Right lung (tissue), 2 donors: ENCODE measurements at regions not wholly inside any gene's neighbourhood (a gene's known extent, or its start where the extent isn't known, plus 50 kb on each side); places are given as distances from the start of the nearest gene placed in this dataset.

Source experiments
- DNase-seq, 2 donors: peaks; one replicate each; pipeline ENCODE4 v3.0.0-alpha.2; 2013

DNA sequence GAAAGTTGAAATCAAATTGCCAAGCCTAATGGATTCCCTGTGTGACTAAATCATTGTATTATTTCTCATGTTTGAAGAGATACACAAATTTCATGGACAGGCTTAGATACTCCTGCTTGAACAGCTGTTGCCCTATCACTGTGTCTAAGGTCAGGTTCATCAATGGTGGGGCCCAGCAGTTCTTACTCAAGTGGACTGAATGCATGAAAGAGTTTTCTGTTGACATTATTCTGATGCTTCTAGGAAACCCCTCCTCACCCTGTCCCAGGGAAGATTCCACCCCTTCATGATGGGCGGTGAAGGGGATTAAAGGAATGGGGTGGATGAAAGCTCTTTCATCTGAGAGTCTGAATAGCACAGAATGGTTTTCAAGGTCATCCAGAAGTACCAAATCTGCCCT lies 148.8 kb downstream of the INO80D start:
- DNase-seq, result no peak

DNA sequence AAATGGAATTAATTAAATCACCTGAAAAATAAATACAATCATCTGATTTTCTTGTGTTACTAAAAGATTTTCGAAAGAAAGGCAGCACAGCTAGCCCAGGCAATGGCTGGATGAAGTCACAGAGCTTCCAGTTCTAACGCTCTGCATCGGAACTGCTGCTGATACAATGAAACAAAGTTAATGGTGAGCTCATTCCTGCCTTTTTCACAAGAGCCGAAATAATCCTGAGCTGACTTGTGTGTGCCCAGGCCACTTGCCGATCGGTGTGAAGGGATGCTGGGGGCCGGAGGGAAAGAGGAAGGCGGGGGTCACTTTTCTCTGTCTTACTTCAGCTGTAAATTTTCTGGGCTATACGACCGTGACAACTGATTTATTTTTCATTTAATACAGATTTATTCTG lies 149.5 kb downstream of the INO80D start:
- DNase-seq, result no peak

DNA sequence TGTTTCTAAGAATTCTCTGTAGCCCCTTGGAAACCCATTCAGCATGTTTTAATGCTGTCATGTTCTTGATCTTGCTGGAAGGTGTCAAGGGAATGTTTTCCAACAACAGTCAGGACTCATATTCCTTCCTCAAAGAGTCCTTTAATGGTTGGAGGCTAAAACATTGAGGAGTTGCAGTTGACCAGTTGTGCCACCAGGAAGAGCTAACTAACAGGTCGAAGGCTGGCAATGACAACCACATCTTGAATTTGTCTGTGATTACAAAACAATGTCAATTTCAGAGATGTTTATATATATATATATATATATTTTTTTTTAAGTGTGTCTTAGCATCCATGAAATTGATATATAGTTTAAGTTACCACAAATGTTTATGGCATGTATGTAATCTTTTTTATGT lies 151.5 kb downstream of the INO80D start:
- no peak for DNase-seq

DNA sequence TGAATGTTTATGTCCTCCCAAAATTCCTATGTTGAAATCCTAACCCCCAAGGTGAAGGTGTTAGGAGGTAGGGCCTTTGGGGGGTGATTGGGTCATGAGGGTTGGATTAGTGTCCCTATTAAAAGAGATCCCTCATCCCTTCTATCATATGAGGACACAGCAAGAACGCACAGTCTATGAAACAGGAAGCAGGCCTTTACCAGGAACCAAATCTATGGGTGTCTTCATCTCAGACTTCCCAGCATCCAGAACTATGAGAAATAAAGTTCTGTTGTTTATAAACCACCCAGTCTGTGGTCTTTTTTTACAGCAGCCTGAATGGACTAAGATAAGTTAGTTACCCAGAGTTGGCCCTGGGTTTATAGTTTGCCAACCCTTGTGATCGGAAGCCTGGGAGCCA lies 153.1 kb downstream of the INO80D start:
- no peak for DNase-seq

DNA sequence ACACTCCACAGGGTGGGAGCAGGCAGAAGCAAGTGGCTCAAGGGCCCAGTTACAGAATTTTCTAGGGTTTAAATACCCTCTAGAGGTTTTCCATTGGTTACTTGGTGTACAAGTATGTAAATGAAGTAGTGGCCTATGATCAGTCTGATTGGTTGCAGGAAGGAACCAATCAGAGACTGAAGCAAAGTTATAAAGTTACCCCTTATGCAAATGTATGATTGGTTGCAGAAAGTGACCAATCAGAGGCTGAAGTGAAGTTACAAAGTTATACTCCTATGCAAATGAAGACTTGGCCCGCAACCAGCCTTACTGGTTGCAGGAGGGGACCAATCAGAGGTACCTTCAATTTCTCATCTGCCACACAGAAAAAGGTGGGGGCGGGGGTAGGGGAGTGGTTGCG lies 154.6 kb downstream of the INO80D start:
- no peak for DNase-seq

DNA sequence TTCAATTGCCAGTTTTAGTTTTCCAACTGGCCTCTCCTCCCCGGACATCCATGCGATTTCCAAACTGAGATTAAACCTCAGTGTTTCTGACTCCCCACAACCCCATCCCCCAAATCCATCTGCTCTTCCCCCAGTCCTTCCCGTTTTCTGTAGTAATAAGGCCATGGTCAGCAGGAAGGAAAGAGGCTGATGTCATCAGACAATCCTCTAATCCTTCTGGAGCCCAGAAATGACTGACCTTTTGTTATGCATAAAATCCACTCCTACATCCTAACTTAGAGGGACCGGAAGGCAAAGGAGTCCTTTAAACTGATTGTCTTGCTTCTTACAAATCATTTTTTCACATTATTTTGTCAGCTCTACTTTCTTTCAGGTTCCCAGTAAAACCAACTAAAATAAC lies 155.8 kb downstream of the INO80D start:
- no peak for DNase-seq

DNA sequence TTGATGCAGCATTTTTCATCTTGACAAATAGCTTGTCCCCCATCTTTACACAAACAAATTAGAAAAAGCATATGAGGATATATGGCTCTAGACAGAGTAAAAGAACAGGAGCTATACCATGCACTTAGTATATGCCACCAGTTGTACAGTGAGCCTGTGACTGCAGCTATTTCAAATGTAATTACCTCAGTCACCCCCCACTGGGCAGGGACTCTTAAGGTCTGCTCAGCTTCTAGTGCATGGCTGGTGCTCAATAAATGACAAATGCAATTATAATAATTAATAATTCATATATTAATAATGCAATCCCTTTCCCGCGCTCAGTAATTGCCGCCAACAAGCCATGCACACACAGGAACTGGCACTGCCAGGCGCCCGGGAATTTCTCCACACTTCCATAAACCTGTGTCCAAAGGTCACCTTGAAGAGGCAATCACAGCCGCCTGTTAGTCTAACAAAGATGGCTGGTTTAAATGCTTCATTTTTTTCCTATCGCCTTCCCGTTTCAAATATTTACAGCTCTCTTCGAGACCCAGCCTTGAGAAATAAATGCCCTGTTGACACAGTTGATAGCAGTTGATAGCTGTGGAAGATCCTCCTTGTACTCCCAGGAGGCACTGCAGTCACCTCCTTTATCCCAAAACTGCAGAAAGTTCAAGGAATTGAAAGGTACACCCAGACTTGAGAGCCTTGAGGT lies 156.6 kb downstream of the INO80D start:
- no peak for DNase-seq

DNA sequence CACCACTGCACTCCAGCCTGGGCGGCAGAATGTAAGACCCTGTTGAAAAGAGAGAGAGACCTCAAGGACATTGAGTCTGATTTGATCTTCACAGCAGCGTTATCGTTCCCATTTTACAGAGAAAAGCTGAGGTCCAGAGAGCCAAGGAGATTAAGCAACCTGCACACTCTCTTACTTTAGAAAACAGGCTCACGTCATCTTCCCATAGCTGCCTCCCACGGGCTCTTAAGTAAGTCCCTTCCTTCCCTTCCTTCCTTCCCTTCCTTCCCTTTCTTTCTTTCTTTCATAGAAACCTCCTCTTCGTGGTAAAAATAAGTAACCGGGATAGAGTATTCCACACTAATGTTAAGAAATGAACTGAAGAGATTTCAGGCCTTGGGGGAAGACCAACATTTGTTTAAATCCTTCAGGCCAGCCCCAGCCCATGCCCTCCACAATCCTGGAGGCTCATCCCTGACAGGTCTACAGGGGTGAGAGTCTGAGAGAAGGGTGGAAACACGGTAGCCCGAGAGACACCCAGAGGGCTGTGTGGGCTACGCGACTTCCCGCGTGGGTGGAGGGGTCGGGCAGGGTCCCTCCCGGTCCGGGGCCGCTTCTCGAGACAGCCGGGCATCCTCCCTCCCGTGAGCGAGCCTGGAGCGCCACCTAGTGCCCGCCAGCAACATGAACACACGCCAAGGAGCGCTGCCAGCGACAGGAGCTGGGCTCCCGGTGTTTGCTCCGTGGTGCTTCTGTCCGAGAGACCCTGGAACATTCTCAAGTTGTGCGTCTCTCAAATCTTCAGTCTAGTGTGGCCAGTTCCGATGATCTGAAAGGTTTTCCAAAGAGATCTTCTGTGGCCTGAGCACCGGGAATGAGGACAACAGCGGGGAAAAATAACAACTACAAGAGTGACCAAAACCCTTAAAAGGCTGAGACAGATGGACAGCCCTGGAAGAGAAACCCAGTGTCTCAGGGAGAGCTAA lies 160.3 kb downstream of the INO80D start:
- DNase-seq, result peak; percentile 70 to 76

DNA sequence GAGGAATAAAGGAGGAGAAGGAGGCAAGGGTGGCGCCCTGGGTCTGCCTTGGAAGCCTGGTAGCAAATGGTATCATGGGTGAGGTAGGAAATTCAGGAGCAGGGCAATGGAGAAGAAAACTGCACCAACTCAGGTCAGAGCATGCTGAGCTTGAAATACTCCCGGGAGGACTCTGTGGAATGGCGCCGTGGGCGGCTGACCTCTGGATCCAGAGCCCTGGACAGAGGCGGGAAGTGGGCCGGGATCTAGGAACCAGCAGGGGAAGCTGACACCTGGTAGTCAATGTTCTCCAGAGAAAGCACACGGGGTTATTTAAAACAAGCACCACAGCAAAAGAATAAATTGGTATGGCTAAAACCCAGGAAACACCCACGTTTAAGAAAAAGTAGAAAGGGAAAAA lies 161.3 kb downstream of the INO80D start:
- no peak for DNase-seq

DNA sequence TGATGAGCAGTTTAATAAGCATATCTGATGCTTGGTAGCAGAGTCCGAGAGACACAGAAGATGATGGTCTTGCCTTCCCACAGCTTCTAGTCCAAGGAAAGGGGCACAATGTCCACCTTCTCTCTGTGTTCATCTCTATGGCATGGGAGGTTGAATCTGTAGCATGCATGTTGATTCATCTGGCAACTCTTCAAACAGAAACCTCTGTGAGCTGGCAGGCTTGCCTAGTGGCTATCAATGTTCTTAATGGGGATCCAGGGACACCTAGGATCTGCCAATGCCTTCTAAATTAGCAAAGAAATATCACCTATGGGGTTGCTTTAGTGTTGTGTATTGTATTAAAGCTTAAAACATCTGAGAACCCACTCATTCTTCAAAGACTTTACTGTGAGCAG lies 170.8 kb downstream of the INO80D start:
- no peak for DNase-seq

DNA sequence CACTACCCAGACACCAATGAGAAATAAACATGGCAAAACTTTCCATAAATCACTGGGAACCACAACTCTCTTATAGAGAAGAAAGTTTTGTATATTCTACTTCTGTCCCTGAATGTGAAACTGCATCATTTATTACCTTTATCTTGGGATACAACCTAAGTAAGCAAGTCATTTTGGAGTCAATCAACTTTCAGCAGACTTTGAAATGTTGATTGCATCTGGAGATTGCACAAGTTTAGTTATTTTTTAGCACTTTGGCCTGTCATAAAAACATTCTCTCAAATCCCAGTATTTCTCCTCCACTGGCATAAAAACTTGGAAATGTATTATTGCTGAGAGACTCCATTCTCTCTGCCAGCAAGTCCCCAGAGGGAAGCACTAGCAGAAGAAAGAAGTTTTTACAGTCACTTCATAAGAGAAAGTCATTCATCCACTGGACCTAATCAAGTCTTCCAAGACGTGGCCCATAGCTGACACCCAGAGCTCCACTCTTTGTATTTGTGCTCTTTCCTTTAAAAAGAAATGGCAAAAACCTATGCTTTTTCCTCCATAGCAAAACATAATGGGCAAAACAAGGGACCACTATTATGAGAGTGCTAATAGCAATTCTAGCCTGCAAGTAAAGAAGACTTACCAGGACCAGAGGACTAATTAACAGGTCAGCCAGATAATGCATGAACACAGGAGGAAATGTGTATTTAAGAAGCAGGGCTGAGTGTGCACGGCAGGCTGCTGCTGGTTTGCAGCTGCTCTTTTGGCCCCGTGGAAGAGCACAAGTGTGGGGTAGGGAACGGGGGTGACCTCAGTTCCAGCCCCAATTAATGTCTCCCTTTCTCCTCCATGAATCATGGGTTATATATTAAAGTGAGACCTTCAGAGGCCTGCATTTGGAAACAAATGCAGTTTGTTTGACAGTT lies 171.5 kb downstream of the INO80D start:
- DNase-seq, result peak in 1 of 2 donors; percentile 35

DNA sequence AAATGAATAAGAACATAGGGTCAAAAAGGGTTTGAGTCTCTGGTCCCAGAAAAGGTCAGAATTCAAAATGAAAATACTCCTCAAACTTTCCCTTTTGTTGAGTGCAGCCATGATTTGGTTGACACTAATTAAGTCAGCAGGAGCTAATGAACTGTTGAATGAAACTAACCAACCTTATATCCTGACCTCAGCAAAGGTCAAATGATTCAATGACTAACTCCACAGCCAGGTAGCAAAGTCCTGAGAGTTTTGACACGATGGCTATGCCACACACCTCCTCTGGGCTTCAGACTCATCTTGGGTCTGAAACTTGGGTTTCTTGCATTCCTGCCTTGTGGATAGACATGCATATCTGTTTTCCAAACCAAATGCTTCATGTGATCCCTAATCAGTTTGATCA lies 172.3 kb downstream of the INO80D start:
- no peak for DNase-seq

DNA sequence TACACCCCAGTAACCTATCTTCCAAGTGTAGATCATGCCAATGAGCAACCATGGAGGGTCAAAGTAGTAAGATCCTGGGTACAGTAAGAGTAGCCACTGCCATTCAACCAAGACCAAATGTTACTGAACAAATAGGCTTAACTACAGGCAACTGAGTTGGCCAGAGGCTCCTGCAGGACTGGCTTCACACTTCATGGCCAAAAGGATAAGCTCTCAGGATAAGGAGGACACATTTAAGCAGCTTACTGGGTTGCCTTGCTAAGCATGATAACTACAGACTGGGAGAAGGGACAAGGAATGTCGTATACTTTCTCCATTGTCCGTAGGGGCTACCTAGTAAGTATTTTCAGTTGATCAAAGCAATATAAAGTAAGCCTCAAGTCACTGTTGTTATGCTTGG lies 174.7 kb downstream of the INO80D start:
- no peak for DNase-seq

DNA sequence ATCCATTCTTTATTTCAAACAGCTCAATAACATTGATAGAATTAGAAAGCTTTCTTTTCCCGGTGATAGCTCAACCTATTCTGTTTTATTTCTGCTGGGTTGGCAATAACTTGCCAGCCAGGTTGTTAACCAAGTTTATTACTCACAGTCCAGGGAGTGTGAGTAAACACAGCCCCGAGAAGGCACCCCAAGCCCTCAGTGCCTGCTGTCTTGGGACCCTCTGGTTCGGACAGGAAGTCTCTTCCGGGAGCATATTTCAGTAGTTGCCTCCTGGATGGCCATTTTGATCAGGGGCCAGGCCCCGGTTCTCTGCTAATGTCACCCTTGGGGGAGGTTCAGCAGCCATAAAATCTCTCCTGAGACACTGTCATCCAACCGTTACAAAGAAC lies 176.8 kb downstream of the INO80D start:
- no peak for DNase-seq

DNA sequence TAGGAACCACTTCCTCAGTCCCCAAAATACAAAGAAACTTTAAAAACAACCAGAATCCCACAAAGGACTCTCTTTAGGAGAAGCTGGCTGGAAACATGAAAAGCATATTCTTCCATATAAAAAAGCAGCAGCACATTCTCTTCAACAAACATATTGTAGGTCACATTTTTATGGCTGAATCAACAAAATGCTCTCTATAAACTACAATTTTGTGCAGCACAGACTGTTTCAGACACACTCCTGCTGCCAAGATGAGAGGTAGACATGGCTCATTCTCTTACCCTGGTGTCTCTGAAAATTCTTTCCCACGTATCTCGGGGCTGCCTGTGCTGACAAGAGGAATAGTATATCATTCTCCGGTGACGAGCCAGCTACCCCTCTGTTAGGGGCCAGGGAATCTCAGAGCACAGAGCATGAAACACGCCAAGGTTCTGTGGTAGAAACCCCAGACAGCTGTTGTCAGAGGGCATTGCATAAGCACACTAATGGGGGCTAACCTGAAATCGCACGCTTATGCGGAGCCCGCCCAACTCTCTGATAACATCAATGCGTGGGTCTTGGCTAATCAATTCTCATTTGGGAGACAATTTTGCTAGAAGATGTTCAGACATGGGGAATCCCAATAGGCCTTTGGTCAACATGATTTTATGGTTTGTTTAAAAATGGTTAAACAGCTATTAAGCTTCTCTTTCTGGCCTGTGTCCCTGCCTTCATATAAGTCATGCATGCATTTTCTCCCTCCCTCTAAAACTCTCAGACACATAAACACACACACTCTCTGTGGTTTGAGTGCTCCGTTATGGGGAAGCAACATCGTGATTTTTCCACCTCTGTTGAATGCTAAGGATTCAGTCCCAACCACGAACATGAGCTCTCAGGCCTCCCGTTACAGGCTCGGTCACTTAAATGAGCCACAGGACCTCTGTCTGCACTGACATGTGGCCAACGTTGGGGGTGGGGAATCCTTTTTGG lies 177.5 kb downstream of the INO80D start:
- DNase-seq, result peak; percentile 37 to 49

DNA sequence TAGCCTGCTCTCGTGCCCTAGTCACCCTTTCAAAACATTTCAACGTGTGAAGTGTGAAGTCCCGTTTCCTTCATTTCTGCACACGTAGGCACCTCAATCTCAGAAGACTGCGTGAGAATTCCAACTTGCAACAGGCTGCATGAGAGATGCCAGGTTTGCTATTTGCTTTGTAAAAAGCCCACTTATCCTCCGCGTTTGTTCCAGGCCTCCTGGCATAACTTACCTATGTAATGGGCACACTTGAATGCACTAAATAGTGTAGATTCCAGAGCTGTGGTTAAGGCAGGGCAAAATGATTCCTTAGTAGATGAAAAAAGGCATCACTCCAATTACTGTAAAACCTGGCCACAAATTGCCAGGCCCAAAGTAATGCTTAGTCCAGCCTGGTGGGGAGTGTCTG lies 179.6 kb downstream of the INO80D start:
- DNase-seq, result no peak

DNA sequence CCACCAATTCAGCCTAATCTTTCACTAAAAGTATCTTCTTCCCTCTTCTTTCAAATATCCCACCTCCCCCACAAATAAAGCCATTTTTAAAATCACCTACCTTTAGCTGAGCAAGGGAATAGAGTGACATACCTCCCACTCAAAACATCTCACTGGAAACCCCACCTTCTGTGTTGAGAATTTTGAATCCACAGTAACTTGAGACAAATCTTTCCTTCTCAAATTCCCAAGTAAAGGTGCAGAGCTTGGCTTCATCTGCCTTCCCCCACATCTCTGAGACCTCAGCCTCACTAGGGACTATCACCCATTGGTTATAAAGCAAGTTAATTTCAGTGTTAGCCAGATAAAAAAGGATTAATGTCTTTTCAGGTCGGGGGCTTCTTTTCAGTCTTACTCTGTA lies 180.4 kb downstream of the INO80D start:
- no peak for DNase-seq

DNA sequence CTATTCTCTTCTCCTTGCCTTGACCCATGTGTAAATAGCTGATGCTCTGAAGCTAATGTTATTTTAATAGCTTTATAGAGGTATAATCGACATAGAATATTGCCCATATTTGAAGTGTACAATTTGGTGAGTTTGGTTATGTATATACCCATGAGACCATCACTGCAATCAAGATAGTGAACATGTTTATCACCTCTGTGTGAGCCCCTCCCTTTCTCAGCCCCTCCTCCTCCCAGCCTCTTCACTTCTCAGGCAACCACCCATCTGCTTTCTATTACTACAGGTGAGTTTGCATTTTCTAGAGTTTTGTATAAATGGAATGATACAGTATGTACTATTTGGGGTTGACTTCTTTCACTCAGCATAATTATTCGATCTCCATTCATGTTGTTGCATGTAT lies 181.1 kb downstream of the INO80D start:
- no peak for DNase-seq

DNA sequence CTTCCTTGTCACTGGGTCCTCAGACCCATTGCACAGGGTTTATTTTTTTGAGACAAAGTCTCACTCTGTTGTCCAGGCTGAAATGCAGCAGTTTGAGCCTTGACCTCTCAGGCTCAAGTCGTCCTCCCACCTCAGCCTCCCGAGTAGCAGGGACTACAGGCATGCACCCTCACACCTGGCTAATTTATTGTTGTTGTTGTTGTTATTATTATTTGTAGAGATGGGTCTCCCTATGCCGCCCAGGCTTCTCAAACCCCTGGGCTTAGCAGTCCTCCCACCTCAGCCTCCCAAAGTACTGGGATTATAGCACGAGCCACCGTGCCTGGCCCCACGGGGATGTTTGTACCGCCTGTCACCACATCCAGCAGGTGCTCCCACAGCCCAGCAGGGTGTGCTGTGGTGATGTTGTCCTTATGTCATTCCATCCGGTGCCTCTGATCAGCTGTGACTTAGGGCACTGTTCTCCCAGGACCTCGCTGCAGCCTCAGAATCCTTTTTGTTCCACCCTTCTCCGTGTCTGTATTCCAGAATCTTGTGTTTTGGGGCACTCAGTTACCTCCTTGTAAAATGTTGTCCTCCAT lies 182.3 kb downstream of the INO80D start:
- no peak for DNase-seq

DNA sequence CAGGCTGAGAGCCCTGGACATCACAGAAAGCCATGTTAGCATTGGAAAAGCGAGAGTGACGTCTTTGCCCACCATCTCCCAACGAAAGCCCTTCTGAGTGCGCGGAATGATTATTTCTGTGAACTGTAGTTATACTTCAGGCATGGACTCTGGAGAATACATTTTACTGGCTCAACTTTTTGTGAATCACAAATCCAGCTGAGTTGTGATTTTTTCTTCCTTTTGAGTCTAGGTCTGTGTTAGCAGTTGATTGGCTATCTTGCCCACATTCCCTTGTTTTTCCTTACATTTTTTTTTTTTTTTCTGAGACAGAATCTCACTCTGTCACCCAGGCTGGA lies 183.1 kb downstream of the INO80D start:
- DNase-seq, result no peak
